NB4 (cell line): ENCODE measurements at regions not wholly inside any gene's neighbourhood (a gene's known extent, or its start where the extent isn't known, plus 50 kb on each side); places are given as distances from the start of the nearest gene placed in this dataset.

Experiments used
- CTCF ChIP-seq: IDR thresholded peaks from one replicate; pipeline ENCODE4 v1.5.1; 2012; ENCODE audit warnings: low read depth, low read length
- POLR2A ChIP-seq: IDR thresholded peaks from 2 replicates; pipeline ENCODE4 v1.6.1; 2011; ENCODE audit warnings: mild to moderate bottlenecking; ENCODE audit not compliant: insufficient read length; ENCODE audit errors: extremely low read depth

GRCh38 chr12:5268424-5269210 lies 163.3 kb upstream of the NTF3 start:
- TF ChIP-seq CTCF: no peak
- no peak for TF ChIP-seq POLR2A
